ENCODE measurements at regions not wholly inside any gene's neighbourhood (a gene's known extent, or its start where the extent isn't known, plus 50 kb on each side); places are given as distances from the start of the nearest gene placed in this dataset.
"Not testable (repeated sequence)": the region's sequence is repeated elsewhere in the genome, so short reads cannot be mapped to it uniquely, and the experiment has no call there.

DNA sequence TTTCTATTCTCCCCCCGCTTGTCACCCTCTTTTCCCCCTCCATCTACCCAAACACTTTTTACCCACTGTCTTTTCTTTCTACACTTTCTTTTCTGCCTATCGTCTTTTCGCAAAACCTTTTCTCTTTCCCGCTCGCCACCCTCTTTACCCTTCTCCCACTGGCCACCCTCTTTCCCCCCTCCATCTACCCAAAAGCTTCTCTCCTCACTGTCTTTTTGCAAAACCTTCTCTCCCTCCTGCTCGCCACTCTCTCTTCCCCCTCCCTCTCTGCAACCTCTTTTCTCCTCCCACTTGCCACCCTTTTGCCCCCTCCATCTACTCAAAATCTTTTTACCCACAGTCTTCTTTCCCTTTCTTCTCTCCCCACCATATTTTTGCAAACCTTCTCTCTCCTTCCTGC lies 4462.8 kb upstream of the OR11H1 start:
- not testable (repeated sequence) for TF ChIP-seq FOXK2 (IDR thresholded peaks at IDR 0.05); SP1 (IDR thresholded peaks at IDR 0.05); BHLHE40 (IDR thresholded peaks at IDR 0.05; ENCODE audit: borderline replicate concordance); LEF1 (IDR thresholded peaks at IDR 0.05; ENCODE audit: borderline replicate concordance)
